Gastrocnemius medialis (tissue), 4 donors: ENCODE measurements at regions not wholly inside any gene's neighbourhood (a gene's known extent, or its start where the extent isn't known, plus 50 kb on each side); places are given as distances from the start of the nearest gene placed in this dataset.

Experiments used
- ATAC-seq, 2 donors: fragments of 150-250 bp; one replicate each; pipeline ENCODE4 v1.9.1; 2016
- DNase-seq, 2 donors: peaks; one replicate each; pipeline ENCODE4 v3.0.0-alpha.2; 2019
- H3K27ac ChIP-seq, 4 donors: fragments of 200-600 bp; sonication (generic); 1 replicate in 1 of 4; 2 replicates in 3 of 4; pipeline ENCODE4 v1.5.1; 2016 to 2018; ENCODE audit warnings: mild to moderate bottlenecking in 2 of 4, moderate library complexity in 1 of 4
- H3K27me3 ChIP-seq, 3 donors: fragments of 200-600 bp; sonication (generic) in 2 of 3; 1 replicate in 1 of 3; 2 replicates in 2 of 3; pipeline versions ENCODE4 v1.5.1 to v1.6.0; 2016 to 2019; ENCODE audit warnings: mild to moderate bottlenecking in 1 of 3, moderate library complexity in 1 of 3
- H3K36me3 ChIP-seq, 2 donors: fragments of 200-600 bp; sonication (generic) in 1 of 2; one replicate each; pipeline ENCODE4 v1.5.1; 2017 to 2018
- H3K4me1 ChIP-seq, 2 donors: fragments of 200-600 bp; sonication (generic) in 1 of 2; one replicate each; pipeline ENCODE4 v1.5.1; 2016 to 2017; ENCODE audit warnings: mild to moderate bottlenecking in 2 of 2
- H3K4me3 ChIP-seq, 4 donors: fragments of 200-600 bp; sonication (generic) in 3 of 4; 1 replicate in 1 of 4; 2 replicates in 3 of 4; pipeline ENCODE4 v1.5.1; 2016 to 2019; ENCODE audit warnings: mild to moderate bottlenecking in 2 of 4
- H3K9me3 ChIP-seq, 3 donors: fragments of 200-600 bp; sonication (generic) in 2 of 3; 1 replicate in 1 of 3; 2 replicates in 2 of 3; pipeline ENCODE4 v1.5.1; 2016 to 2019
- POLR2A ChIP-seq, 2 donors: fragments of 450-650 bp; IDR thresholded peaks; one replicate each; pipeline ENCODE4 v1.6.1; 2017; ENCODE audit warnings: antibody characterized with exemption in 2 of 2, mild to moderate bottlenecking in 2 of 2, moderate library complexity in 2 of 2
- in situ Hi-C, 4 donors: fragments of 200-750 bp; cut with MboI; loops; one replicate each; pipeline versions ENCODE4 v1.15.0 to v1.8.0; 2017; ENCODE audit warnings: low sequenced_read_pairs in 4 of 4
- intact Hi-C: fragments of 100-400 bp; cut with DNase I; formaldehyde crosslinking; loops from one replicate; pipeline ENCODE4 v1.15.1; 2023; ENCODE audit warnings: low total_unique reads
- TF ChIP-seq, protein P1 (sequence below), 5 experiments: fragments of 450-650 bp in 3 of 5; fragments of 200-600 bp in 2 of 5; sonication (generic) in 2 of 5; IDR thresholded peaks in 4 of 5; conservative IDR thresholded peaks in 1 of 5; 1 replicate in 4 of 5; 2 replicates in 1 of 5; pipeline ENCODE4 v1.5.1; 2016 to 2019; ENCODE audit warnings: antibody characterized with exemption in 5 of 5, mild to moderate bottlenecking in 3 of 5, moderate library complexity in 3 of 5

DNA sequence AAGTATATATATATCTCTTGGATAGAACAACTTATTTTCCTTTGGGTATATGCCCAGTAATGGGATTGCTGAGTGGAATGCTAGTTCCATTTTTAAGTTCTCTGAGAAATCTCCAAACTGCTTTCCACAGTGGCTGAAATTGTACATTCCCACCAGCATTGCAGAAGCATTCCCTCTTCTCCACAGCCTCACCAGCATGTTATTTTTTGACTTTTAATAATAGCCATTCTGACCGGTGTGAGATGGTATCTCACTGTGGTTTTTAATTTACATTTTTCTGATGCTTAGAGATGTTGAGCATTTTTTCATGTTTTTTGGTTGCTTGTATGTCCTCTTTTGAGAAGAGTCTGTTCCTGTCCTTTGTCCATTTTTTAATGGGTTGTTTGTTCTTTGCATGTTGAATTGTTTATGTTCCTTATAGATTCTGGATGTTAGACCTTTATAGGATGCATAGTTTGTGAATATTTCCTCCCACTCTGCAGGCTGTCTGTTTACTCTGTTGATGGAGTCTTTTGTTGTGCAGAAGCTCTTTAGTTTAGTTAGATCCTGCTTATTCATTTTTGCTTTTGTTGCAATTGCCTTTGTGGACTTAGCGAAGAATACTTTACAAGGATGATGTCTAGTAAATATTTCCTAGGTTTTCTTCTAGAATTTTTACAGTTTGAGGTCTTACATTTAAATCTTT is 82.7 kb upstream of the NR2F2 start:
- in situ Hi-C loops (no loop called here), intact Hi-C loops (no loop called here)
- H3K27me3 ChIP-seq, result no peaks in the 10 kb centered on the region
- ATAC-seq (no peak), DNase-seq (no peak)
- TF ChIP-seq, protein P1, sequence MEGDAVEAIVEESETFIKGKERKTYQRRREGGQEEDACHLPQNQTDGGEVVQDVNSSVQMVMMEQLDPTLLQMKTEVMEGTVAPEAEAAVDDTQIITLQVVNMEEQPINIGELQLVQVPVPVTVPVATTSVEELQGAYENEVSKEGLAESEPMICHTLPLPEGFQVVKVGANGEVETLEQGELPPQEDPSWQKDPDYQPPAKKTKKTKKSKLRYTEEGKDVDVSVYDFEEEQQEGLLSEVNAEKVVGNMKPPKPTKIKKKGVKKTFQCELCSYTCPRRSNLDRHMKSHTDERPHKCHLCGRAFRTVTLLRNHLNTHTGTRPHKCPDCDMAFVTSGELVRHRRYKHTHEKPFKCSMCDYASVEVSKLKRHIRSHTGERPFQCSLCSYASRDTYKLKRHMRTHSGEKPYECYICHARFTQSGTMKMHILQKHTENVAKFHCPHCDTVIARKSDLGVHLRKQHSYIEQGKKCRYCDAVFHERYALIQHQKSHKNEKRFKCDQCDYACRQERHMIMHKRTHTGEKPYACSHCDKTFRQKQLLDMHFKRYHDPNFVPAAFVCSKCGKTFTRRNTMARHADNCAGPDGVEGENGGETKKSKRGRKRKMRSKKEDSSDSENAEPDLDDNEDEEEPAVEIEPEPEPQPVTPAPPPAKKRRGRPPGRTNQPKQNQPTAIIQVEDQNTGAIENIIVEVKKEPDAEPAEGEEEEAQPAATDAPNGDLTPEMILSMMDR (IDR thresholded peaks at IDR 0.05 in 4 of 5, conservative IDR thresholded peaks at IDR 0.05 in 1 of 5), result no peak
- H3K4me3 ChIP-seq, result no peak overlapping the region
- H3K36me3 ChIP-seq, result no peaks in the 10 kb centered on the region
- no peaks in the 10 kb centered on the region for H3K9me3 ChIP-seq
- no peak overlapping the region for H3K27ac ChIP-seq
- no peaks in the 10 kb centered on the region for H3K4me1 ChIP-seq

DNA sequence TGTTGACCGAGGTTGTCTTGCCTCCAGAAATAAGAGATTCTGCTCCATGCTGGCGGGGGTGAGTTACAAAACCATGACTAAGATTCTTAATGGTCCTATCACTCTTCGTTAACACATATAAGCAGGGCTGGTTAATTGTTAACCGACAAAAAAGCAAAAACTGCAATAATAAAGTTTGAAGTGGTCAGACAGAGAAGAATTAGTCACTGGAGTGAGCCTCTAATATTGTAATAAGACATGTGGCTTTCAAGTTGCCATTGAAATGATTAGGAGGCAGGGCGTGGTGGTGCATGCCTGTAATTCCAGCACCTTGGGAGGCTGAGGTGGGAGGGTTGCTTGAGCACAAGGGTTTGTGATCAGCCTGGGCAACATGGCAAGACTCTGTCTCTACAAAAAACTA is 78.4 kb upstream of the NR2F2 start:
- DNase-seq, result no peak
- in situ Hi-C loops (no loop called here), intact Hi-C loops (no loop called here)
- H3K27ac ChIP-seq, result no peak overlapping the region
- no peak overlapping the region for H3K4me3 ChIP-seq
- no peak for ATAC-seq
- TF ChIP-seq, protein P1 (IDR thresholded peaks at IDR 0.05 in 4 of 5, conservative IDR thresholded peaks at IDR 0.05 in 1 of 5), result no peak
- TF ChIP-seq POLR2A (IDR thresholded peaks at IDR 0.05), result no peak
- H3K4me1 ChIP-seq, result no peaks in the 10 kb centered on the region
- H3K9me3 ChIP-seq, result no peaks in the 10 kb centered on the region
- no peaks in the 10 kb centered on the region for H3K36me3 ChIP-seq
- no peaks in the 10 kb centered on the region for H3K27me3 ChIP-seq

DNA sequence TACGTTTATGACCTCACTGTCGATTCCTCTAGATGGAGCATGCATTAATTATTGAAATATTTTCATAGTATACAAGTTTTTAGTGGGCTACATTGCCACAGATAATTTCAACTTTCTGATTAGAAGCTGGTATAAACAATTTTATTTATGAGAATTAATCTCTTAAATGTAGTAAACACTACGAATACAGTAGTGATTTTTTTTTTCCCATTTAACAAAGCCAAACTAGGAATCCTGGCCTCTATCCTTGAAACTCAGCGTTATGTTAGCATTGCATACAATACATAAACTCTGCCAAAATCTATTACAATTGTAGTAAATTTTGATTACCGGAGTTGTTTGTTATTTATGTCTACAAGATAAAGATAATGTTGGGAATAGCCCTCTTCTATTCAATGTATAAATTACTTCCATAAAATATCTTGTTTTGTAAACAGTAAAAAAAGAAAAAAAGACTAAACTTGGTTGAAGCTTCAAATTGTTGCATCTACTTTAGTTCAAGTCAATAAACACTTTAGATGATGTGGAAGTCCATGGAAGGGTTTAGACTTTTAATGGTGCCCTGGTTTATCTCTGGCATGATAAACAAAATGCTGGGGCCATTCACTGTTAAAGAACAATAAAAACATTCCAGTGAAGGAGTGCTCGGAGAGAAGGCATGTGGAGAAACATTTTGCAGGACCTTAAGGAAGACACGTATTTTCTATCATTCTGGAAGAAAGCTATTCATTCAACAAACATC is 77.3 kb upstream of the NR2F2 start:
- no peak overlapping the region for H3K27ac ChIP-seq
- in situ Hi-C loops, result no loop called here
- no peak for DNase-seq
- intact Hi-C loops, result no loop called here
- no peaks in the 10 kb centered on the region for H3K36me3 ChIP-seq
- no peaks in the 10 kb centered on the region for H3K9me3 ChIP-seq
- TF ChIP-seq POLR2A (IDR thresholded peaks at IDR 0.05), result no peak
- TF ChIP-seq, protein P1 (IDR thresholded peaks at IDR 0.05 in 4 of 5, conservative IDR thresholded peaks at IDR 0.05 in 1 of 5), result no peak
- no peak overlapping the region for H3K4me3 ChIP-seq
- H3K27me3 ChIP-seq, result no peaks in the 10 kb centered on the region
- no peak for ATAC-seq
- no peaks in the 10 kb centered on the region for H3K4me1 ChIP-seq

DNA sequence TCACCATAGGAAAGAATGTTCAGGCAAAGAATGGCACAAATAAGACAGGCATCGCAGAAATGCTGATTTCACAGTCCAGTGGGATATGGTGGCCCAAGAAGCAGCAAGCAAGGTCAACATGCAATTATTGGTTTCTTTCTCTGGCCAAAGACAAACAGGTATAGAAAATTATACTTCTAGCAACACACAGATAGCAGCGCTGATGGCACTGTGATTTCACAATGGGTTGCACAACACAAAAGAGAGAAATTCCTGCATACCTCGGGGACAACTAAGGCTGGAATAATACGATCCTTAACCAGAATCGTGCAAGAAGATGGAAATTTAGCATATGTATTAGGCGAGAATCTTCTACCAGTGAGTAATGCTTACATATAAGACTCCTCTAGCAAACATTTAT is 76.3 kb upstream of the NR2F2 start:
- Histone ChIP-seq H3K4me1 (no peaks in the 10 kb centered on the region), H3K4me3 (no peak overlapping the region), H3K27me3 (no peaks in the 10 kb centered on the region), H3K27ac (no peak overlapping the region), H3K36me3 (no peaks in the 10 kb centered on the region), H3K9me3 (no peaks in the 10 kb centered on the region)
- in situ Hi-C loops (no loop called here), intact Hi-C loops (no loop called here)
- no peak for ATAC-seq
- TF ChIP-seq, protein P1 (IDR thresholded peaks at IDR 0.05 in 4 of 5, conservative IDR thresholded peaks at IDR 0.05 in 1 of 5), result no peak
- no peak for DNase-seq
